Breast epithelium (tissue), 4 donors: ENCODE measurements at regions not wholly inside any gene's neighbourhood (a gene's known extent, or its start where the extent isn't known, plus 50 kb on each side); places are given as distances from the start of the nearest gene placed in this dataset.

Experiments used
- DNase-seq, 2 donors: peaks; one replicate each; pipeline ENCODE4 v3.0.0-alpha.2; 2019; ENCODE audit warnings: low spot score in 2 of 2
- H3K27ac ChIP-seq, 2 donors: fragments of 200-600 bp; sonication (generic) in 1 of 2; one replicate each; pipeline ENCODE4 v1.5.1; 2016 to 2019; ENCODE audit warnings: mild to moderate bottlenecking in 1 of 2
- H3K27me3 ChIP-seq, 2 donors: fragments of 200-600 bp; sonication (generic) in 1 of 2; one replicate each; pipeline versions ENCODE4 v1.5.1 to v1.6.0; 2017 to 2019; ENCODE audit warnings: control low read depth in 1 of 2, mild to moderate bottlenecking in 1 of 2
- H3K36me3 ChIP-seq: fragments of 200-600 bp; one replicate; pipeline ENCODE4 v1.5.1; 2019
- H3K4me1 ChIP-seq, 2 donors: fragments of 200-600 bp; sonication (generic); one replicate each; pipeline ENCODE4 v1.5.1; 2016 to 2019; ENCODE audit warnings: control low read depth in 1 of 2
- H3K4me3 ChIP-seq, 3 donors: fragments of 200-600 bp; sonication (generic); 1 replicate in 2 of 3; 2 replicates in 1 of 3; pipeline ENCODE4 v1.5.1; 2016 to 2019; ENCODE audit warnings: mild to moderate bottlenecking in 3 of 3, moderate library complexity in 2 of 3
- H3K9me3 ChIP-seq, 2 donors: fragments of 200-600 bp; sonication (generic) in 1 of 2; one replicate each; pipeline ENCODE4 v1.5.1; 2016 to 2019; ENCODE audit warnings: control low read depth in 1 of 2
- CTCF ChIP-seq, 3 donors: fragments of 450-650 bp; IDR thresholded peaks; one replicate each; pipeline ENCODE4 v1.5.1; 2016 to 2017; ENCODE audit warnings: antibody characterized with exemption in 3 of 3, mild to moderate bottlenecking in 3 of 3, moderate library complexity in 3 of 3
- POLR2A ChIP-seq: fragments of 450-650 bp; IDR thresholded peaks from one replicate; pipeline ENCODE4 v1.6.1; 2016; ENCODE audit warnings: antibody characterized with exemption, mild to moderate bottlenecking, moderate library complexity
- POLR2AphosphoS5 ChIP-seq, 3 donors: sonication (generic); formaldehyde crosslinking; IDR thresholded peaks; one replicate each; pipeline ENCODE4 v1.6.1; 2017; ENCODE audit warnings: antibody characterized with exemption in 3 of 3
- intact Hi-C: fragments of 100-400 bp; cut with DNase I; formaldehyde crosslinking; loops from one replicate; pipeline ENCODE4 v1.15.1; 2023; ENCODE audit warnings: low total_unique reads

- intact Hi-C loops: no loop called here
- H3K36me3 ChIP-seq: no peaks in the 10 kb centered on the region
- H3K4me1 ChIP-seq: no peaks in the 10 kb centered on the region
- H3K4me3 ChIP-seq: no peak overlapping the region
- no peak for TF ChIP-seq CTCF (IDR thresholded peaks at IDR 0.05)
- TF ChIP-seq POLR2A: no peak
- no peak for TF ChIP-seq POLR2AphosphoS5 (IDR thresholded peaks at IDR 0.05)
- H3K9me3 ChIP-seq: no peaks in the 10 kb centered on the region
- H3K27ac ChIP-seq: no peak overlapping the region
- no peaks in the 10 kb centered on the region for H3K27me3 ChIP-seq
- no peak for DNase-seq
Observed at GRCh38 chr3:43953814-43954692, 263.3 kb downstream of the ABHD5 start.

- TF ChIP-seq POLR2A (no peak), POLR2AphosphoS5 (IDR thresholded peaks at IDR 0.05) (no peak), CTCF (IDR thresholded peaks at IDR 0.05) (no peak)
- Histone ChIP-seq H3K27ac (no peak overlapping the region), H3K27me3 (no peaks in the 10 kb centered on the region), H3K9me3 (no peaks in the 10 kb centered on the region), H3K4me3 (no peak overlapping the region), H3K4me1 (no peaks in the 10 kb centered on the region), H3K36me3 (no peaks in the 10 kb centered on the region)
- DNase-seq: no peak
- intact Hi-C loops: no loop called here
Observed at GRCh38 chr3:43956945-43957344, 266.2 kb downstream of the ABHD5 start.

- Histone ChIP-seq H3K27ac (no peak overlapping the region), H3K4me1 (no peaks in the 10 kb centered on the region), H3K27me3 (no peaks in the 10 kb centered on the region), H3K4me3 (no peak overlapping the region), H3K9me3 (no peaks in the 10 kb centered on the region), H3K36me3 (no peaks in the 10 kb centered on the region)
- TF ChIP-seq POLR2A: no peak
- no peak for TF ChIP-seq POLR2AphosphoS5 (IDR thresholded peaks at IDR 0.05)
- no peak for TF ChIP-seq CTCF (IDR thresholded peaks at IDR 0.05)
- intact Hi-C loops: no loop called here
- no peak for DNase-seq
Observed at GRCh38 chr3:43957553-43957952, 266.8 kb downstream of the ABHD5 start.

GRCh38 chr3:43958005-43958770 is 267.4 kb downstream of the ABHD5 start:
- Histone ChIP-seq H3K4me3 (no peak overlapping the region), H3K4me1 (no peaks in the 10 kb centered on the region), H3K36me3 (no peaks in the 10 kb centered on the region), H3K27ac (no peak overlapping the region), H3K9me3 (no peaks in the 10 kb centered on the region), H3K27me3 (no peaks in the 10 kb centered on the region)
- TF ChIP-seq CTCF (IDR thresholded peaks at IDR 0.05): no peak
- TF ChIP-seq POLR2A: no peak
- TF ChIP-seq POLR2AphosphoS5 (IDR thresholded peaks at IDR 0.05): no peak
- intact Hi-C loops: no loop called here
- DNase-seq: no peak

- no peaks in the 10 kb centered on the region for H3K4me1 ChIP-seq
- intact Hi-C loops: no loop called here
- H3K27me3 ChIP-seq: no peaks in the 10 kb centered on the region
- H3K27ac ChIP-seq: no peak overlapping the region
- TF ChIP-seq POLR2AphosphoS5 (IDR thresholded peaks at IDR 0.05) (no peak), CTCF (IDR thresholded peaks at IDR 0.05) (no peak), POLR2A (no peak)
- DNase-seq: no peak
- no peaks in the 10 kb centered on the region for H3K36me3 ChIP-seq
- H3K9me3 ChIP-seq: no peaks in the 10 kb centered on the region
- H3K4me3 ChIP-seq: no peak overlapping the region
Observed at GRCh38 chr3:43958973-43959372, 268.2 kb downstream of the ABHD5 start.
